H1 (cell line): ENCODE measurements at regions not wholly inside any gene's neighbourhood (a gene's known extent, or its start where the extent isn't known, plus 50 kb on each side); places are given as distances from the start of the nearest gene placed in this dataset.

Experiments
- CTCF ChIA-PET: fragments of 300-600 bp; sonication (Branson Sonifier 250); formaldehyde crosslinking; loops from one replicate; lab custom pipeline; 2021; ENCODE audit not compliant: partially characterized antibody; lab: Charles Lee
- POLR2A ChIA-PET: fragments of 300-600 bp; sonication (Branson Sonifier 250); formaldehyde crosslinking; loops from one replicate; lab custom pipeline; 2021; ENCODE audit warnings: inconsistent platforms; ENCODE audit not compliant: partially characterized antibody; lab: Charles Lee
- DNase-seq, 2 experiments: peaks; one replicate each; pipeline versions ENCODE4 v3.0.0 to v3.0.0-alpha.2; 2010 to 2022; ENCODE audit warnings: low spot score in 2 of 2, low read depth in 1 of 2, mixed read lengths in 1 of 2
- FAIRE-seq: peaks from 2 replicates; lab custom pipeline; 2011; peaks lifted over from hg19 to GRCh38; lab: Jason Lieb, UNC
- H2AFZ ChIP-seq: 2 replicates; pipeline ENCODE4 v1.8.1; 2012; ENCODE audit warnings: low read length, inconsistent platforms
- H2AK5ac ChIP-seq: 2 replicates; pipeline ENCODE4 v1.6.1; 2013; ENCODE audit warnings: low read depth, low read length
- H2BK120ac ChIP-seq: replicated peaks from 2 replicates; pipeline ENCODE3; 2013; ENCODE audit warnings: low read depth, low read length, inconsistent platforms
- H2BK12ac ChIP-seq: 2 replicates; pipeline ENCODE4 v1.6.1; 2013; ENCODE audit warnings: low read depth, low read length
- H2BK15ac ChIP-seq: 2 replicates; pipeline ENCODE4 v1.6.1; 2013; ENCODE audit warnings: low read length
- H2BK20ac ChIP-seq: 2 replicates; pipeline ENCODE4 v1.6.1; 2013; ENCODE audit warnings: low read length
- H2BK5ac ChIP-seq: 2 replicates; pipeline ENCODE4 v1.6.1; 2013; ENCODE audit warnings: low read depth, low read length
- H3K14ac ChIP-seq: 2 replicates; pipeline ENCODE4 v1.6.1; 2013; ENCODE audit warnings: inconsistent platforms; ENCODE audit not compliant: insufficient read length
- H3K18ac ChIP-seq: 2 replicates; pipeline ENCODE4 v1.6.1; 2013; ENCODE audit warnings: low read length; ENCODE audit errors: extremely low read depth
- H3K23ac ChIP-seq: 2 replicates; pipeline ENCODE4 v1.6.1; 2013; ENCODE audit warnings: inconsistent platforms; ENCODE audit not compliant: insufficient read length
- H3K23me2 ChIP-seq: 2 replicates; pipeline ENCODE4 v1.6.1; 2013; ENCODE audit warnings: low read depth, low read length
- H3K27ac ChIP-seq: 2 replicates; pipeline ENCODE4 v1.6.1; 2011; ENCODE audit warnings: low read depth, low read length, inconsistent platforms
- H3K27me3 ChIP-seq, 4 experiments: replicated peaks in 1 of 4; 1 replicate in 1 of 4; 2 replicates in 3 of 4; pipeline versions ENCODE4 v1.6.1 to v1.8.1; 2011 to 2013; ENCODE audit warnings: low read length in 3 of 4, mild to moderate bottlenecking in 3 of 4, inconsistent platforms in 2 of 4, mixed read lengths in 2 of 4, moderate library complexity in 1 of 4; ENCODE audit not compliant: control insufficient read depth in 3 of 4, insufficient read depth in 3 of 4; ENCODE audit errors: extremely low read depth in 1 of 4
- H3K36me3 ChIP-seq, 4 experiments: 2 replicates each; pipeline versions ENCODE4 v1.6.1 to v1.8.1; 2011 to 2013; ENCODE audit warnings: mild to moderate bottlenecking in 4 of 4, low read length in 3 of 4, moderate library complexity in 2 of 4, control low read depth in 1 of 4, inconsistent platforms in 1 of 4; ENCODE audit not compliant: insufficient read depth in 4 of 4, control insufficient read depth in 2 of 4
- H3K4ac ChIP-seq: replicated peaks from 2 replicates; pipeline ENCODE3; 2013; ENCODE audit warnings: low read length, low read depth, mixed read lengths, inconsistent platforms; ENCODE audit not compliant: insufficient read length
- H3K4me1 ChIP-seq, 4 experiments: replicated peaks in 1 of 4; 1 replicate in 1 of 4; 2 replicates in 3 of 4; pipeline versions ENCODE4 v1.6.1 to v1.8.1; 2011 to 2013; ENCODE audit warnings: low read length in 3 of 4, inconsistent platforms in 2 of 4, mixed read lengths in 1 of 4; ENCODE audit not compliant: insufficient read depth in 4 of 4, control insufficient read depth in 3 of 4
- H3K4me2 ChIP-seq, 2 experiments: 2 replicates each; pipeline versions ENCODE4 v1.6.1 to v1.8.1; 2011 to 2013; ENCODE audit warnings: low read depth in 2 of 2, low read length in 2 of 2, control low read depth in 1 of 2, inconsistent platforms in 1 of 2, mild to moderate bottlenecking in 1 of 2; ENCODE audit not compliant: insufficient read depth in 1 of 2
- H3K4me3 ChIP-seq, 4 experiments: fragments of 200-600, 300-600 bp in 1 of 4; sonication (generic), shearing (Covaris generic), sonication (Bioruptor Twin) in 1 of 4; 2 replicates each; pipeline versions ENCODE4 v1.5.1 to v1.8.1; 2011 to 2016; ENCODE audit warnings: low read length in 4 of 4, low read depth in 3 of 4, control low read depth in 2 of 4, inconsistent platforms in 2 of 4, mild to moderate bottlenecking in 2 of 4, mixed read lengths in 1 of 4, moderate library complexity in 1 of 4; ENCODE audit not compliant: insufficient read depth in 2 of 4; ENCODE audit errors: extremely low read depth in 1 of 4
- H3K56ac ChIP-seq: replicated peaks from 2 replicates; pipeline ENCODE3; 2013; ENCODE audit warnings: low read depth, mild to moderate bottlenecking, mixed read lengths, low read length, inconsistent platforms; ENCODE audit not compliant: insufficient read length
- H3K79me1 ChIP-seq: 2 replicates; pipeline ENCODE4 v1.6.1; 2013; ENCODE audit warnings: low read depth, low read length, control low read depth
- H3K79me2 ChIP-seq, 2 experiments: 2 replicates each; pipeline versions ENCODE4 v1.6.1 to v1.8.1; 2012 to 2013; ENCODE audit warnings: low read length in 2 of 2, mild to moderate bottlenecking in 2 of 2, inconsistent platforms in 1 of 2; ENCODE audit not compliant: insufficient read depth in 2 of 2, control insufficient read depth in 1 of 2
- H3K9ac ChIP-seq, 4 experiments: replicated peaks in 1 of 4; 1 replicate in 1 of 4; 2 replicates in 3 of 4; pipeline versions ENCODE4 v1.6.1 to v1.8.1; 2011 to 2013; ENCODE audit warnings: low read depth in 3 of 4, low read length in 3 of 4, control low read depth in 2 of 4, mild to moderate bottlenecking in 2 of 4, moderate library complexity in 2 of 4, inconsistent platforms in 1 of 4; ENCODE audit errors: extremely low read depth in 1 of 4
- H3K9me3 ChIP-seq, 2 experiments: 2 replicates each; pipeline versions ENCODE4 v1.6.1 to v1.8.1; 2012 to 2013; ENCODE audit warnings: mild to moderate bottlenecking in 2 of 2, moderate library complexity in 2 of 2, control low read depth in 1 of 2, inconsistent platforms in 1 of 2, low read depth in 1 of 2, low read length in 1 of 2, mixed read lengths in 1 of 2; ENCODE audit not compliant: insufficient read depth in 2 of 2
- H4K20me1 ChIP-seq, 2 experiments: replicated peaks in 1 of 2; 2 replicates each; pipeline versions ENCODE3 to v1.8.1; 2011 to 2013; ENCODE audit warnings: inconsistent platforms in 2 of 2, low read length in 2 of 2, mild to moderate bottlenecking in 1 of 2; ENCODE audit not compliant: insufficient read depth in 2 of 2, control insufficient read depth in 1 of 2
- H4K5ac ChIP-seq: 2 replicates; pipeline ENCODE4 v1.6.1; 2013; ENCODE audit warnings: low read length, low read depth, mixed read lengths, inconsistent platforms; ENCODE audit not compliant: insufficient read length
- H4K8ac ChIP-seq: 2 replicates; pipeline ENCODE4 v1.8.0; 2013; ENCODE audit warnings: mild to moderate bottlenecking, moderate library complexity, low read length, inconsistent platforms; ENCODE audit not compliant: insufficient read depth; ENCODE audit errors: extremely low read depth
- H4K91ac ChIP-seq: replicated peaks from 2 replicates; pipeline ENCODE3; 2013; ENCODE audit warnings: low read length, mixed read lengths, inconsistent platforms; ENCODE audit not compliant: insufficient read length
- ASH2L ChIP-seq: fragments of 200-600, 300-600 bp; sonication (generic); IDR thresholded peaks from one replicate; pipeline ENCODE4 v1.7.1; 2017; ENCODE audit warnings: low read length
- BRCA1 ChIP-seq: IDR thresholded peaks from 2 replicates; pipeline ENCODE4 v1.6.1; 2012; ENCODE audit warnings: low read depth, low read length, improper control_type of control experiment
- CBX5 ChIP-seq: fragments of 300-800, 300-1000 bp; sonication (generic); IDR thresholded peaks from 2 replicates; pipeline ENCODE4 v1.7.1; 2016; ENCODE audit warnings: antibody characterized with exemption, low read length, low read depth
- CBX8 ChIP-seq: fragments of 300-800, 300-1000 bp; sonication (generic); IDR thresholded peaks from 2 replicates; pipeline ENCODE4 v1.7.1; 2016; ENCODE audit warnings: low read depth, low read length, borderline replicate concordance
- HDAC2 ChIP-seq, 2 experiments: fragments of 300-600 bp in 1 of 2; sonication (generic) in 1 of 2; IDR thresholded peaks; 2 replicates each; pipeline ENCODE4 v1.6.1; 2011 to 2012; ENCODE audit warnings: low read depth in 2 of 2, low read length in 2 of 2, mild to moderate bottlenecking in 2 of 2, moderate library complexity in 2 of 2, borderline replicate concordance in 1 of 2, inconsistent platforms in 1 of 2
- KDM1A ChIP-seq: fragments of 200-600, 300-600 bp; sonication (generic); IDR thresholded peaks from 2 replicates; pipeline ENCODE4 v1.7.1; 2016; ENCODE audit warnings: mild to moderate bottlenecking, low read length, borderline replicate concordance
- MAFK ChIP-seq: IDR thresholded peaks from 2 replicates; pipeline ENCODE4 v1.6.1; 2012; ENCODE audit warnings: low read depth, mild to moderate bottlenecking, improper control_type of control experiment, low read length
- PHF8 ChIP-seq: fragments of 200-600 bp; sonication (generic); conservative IDR thresholded peaks from 2 replicates; pipeline ENCODE4 v1.7.1; 2012; ENCODE audit warnings: low read depth, mild to moderate bottlenecking, inconsistent platforms, low read length, moderate library complexity
- SAP30 ChIP-seq: fragments of 300-600 bp; sonication (generic); IDR thresholded peaks from 2 replicates; pipeline ENCODE4 v1.7.1; 2012; ENCODE audit warnings: low read length, moderate library complexity, mild to moderate bottlenecking, inconsistent platforms; ENCODE audit not compliant: insufficient read depth, insufficient replicate concordance
- SP1 ChIP-seq: IDR thresholded peaks from 2 replicates; pipeline ENCODE4 v1.6.1; 2011; ENCODE audit warnings: low read depth, low read length
- TAF1 ChIP-seq: IDR thresholded peaks from 2 replicates; pipeline ENCODE4 v1.6.1; 2011; ENCODE audit warnings: mild to moderate bottlenecking, low read depth, low read length
- TEAD4 ChIP-seq: IDR thresholded peaks from 2 replicates; pipeline ENCODE4 v1.6.1; 2012; ENCODE audit warnings: low read depth, low read length, inconsistent platforms, mixed read lengths
- WGBS, 2 experiments: shearing (Covaris generic) in 1 of 2; methylation state at CpG; one replicate each; pipeline versions ENCODE4 v1.1.6 to v1.1.7; 2013 to 2015; ENCODE audit warnings: low lambda C conversion rate in 2 of 2, mixed read lengths in 2 of 2, inconsistent platforms in 1 of 2, low coverage in 1 of 2, missing lambda C conversion rate in 1 of 2; ENCODE audit not compliant: insufficient replicate concordance in 2 of 2, insufficient coverage in 1 of 2, insufficient read length in 1 of 2; ENCODE audit errors: extremely low coverage in 1 of 2, missing lambda C conversion rate in 1 of 2; 5-methylcytosine and 5-hydroxymethylcytosine counted together
- TF ChIP-seq, protein P1 (sequence below): IDR thresholded peaks from 2 replicates; pipeline ENCODE4 v1.6.1; 2011; ENCODE audit warnings: low read depth, mild to moderate bottlenecking, low read length; ENCODE audit not compliant: insufficient read depth

DNA sequence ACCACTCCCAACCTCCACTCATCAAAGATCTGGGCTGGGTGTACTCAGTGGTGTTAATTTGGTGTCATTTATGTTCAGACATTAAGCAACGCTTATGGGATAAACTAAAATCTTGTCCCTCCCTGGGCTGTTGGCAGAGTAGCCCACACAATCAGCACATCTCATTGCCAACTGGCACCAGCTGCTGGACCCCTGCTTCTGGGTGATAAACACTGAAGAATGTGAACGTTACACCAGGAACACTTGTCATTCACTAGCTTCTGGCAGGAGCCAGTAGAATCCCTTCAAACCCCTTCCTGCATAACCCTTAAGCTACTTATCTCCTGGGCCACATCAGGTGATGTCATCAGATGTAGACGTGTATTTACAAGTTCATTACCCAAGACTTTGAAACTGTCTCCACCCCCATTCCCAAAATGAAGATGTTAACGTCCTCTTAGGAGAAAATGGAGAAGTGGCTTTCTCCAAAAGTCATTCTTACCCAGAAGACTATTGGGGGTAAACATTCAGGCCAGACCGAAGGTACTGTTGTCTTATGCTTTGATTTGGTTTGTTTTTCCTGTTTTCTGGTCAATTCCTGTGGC is 107.8 kb upstream of the CD93 start:
- H3K27me3 ChIP-seq = no peaks in the 10 kb centered on the region
- H4K91ac ChIP-seq = no peak overlapping the region
- FAIRE-seq (no peak), DNase-seq (no peak)
- H2BK15ac ChIP-seq = no peak overlapping the region
- H3K79me1 ChIP-seq = no peaks in the 10 kb centered on the region
- no peak overlapping the region for H2AFZ ChIP-seq
- H2AK5ac ChIP-seq = no peak overlapping the region
- no peak overlapping the region for H3K9ac ChIP-seq
- H2BK12ac ChIP-seq = no peak overlapping the region
- H3K23ac ChIP-seq = no peak overlapping the region
- no peak overlapping the region for H4K8ac ChIP-seq
- no peak overlapping the region for H2BK120ac ChIP-seq
- no peaks in the 10 kb centered on the region for H3K4me1 ChIP-seq
- H2BK5ac ChIP-seq = no peak overlapping the region
- H3K36me3 ChIP-seq = no peaks in the 10 kb centered on the region
- H4K5ac ChIP-seq = no peak overlapping the region
- H3K14ac ChIP-seq = no peak overlapping the region
- no peak overlapping the region for H3K27ac ChIP-seq
- H3K9me3 ChIP-seq = no peaks in the 10 kb centered on the region
- 84% methylated on average over 5 of the region's 5 CpGs; no CpG with 5 or more reads in 1 of the 2 experiments for WGBS, 2 experiments
- H3K4me3 ChIP-seq = no peak overlapping the region
- no peak overlapping the region for H3K56ac ChIP-seq
- ChIA-PET POLR2A (no interaction called here), CTCF (interaction anchor here (1.0 to 1.3 kb wide), 2 partner anchors 87 to 147 kb away, joined by 3 read pairs; no protein-coding TSS in a partner anchor)
- H3K79me2 ChIP-seq = 0 out of 4 replicates have a peak, but pooled peaks cover 0 to under 1% of the 10 kb centered on the region in 2 experiments
- H4K20me1 ChIP-seq = peaks cover 0 to 1% of the 10 kb centered on the region in 2 experiments
- no peak overlapping the region for H2BK20ac ChIP-seq
- peaks cover 3% of the 10 kb centered on the region; the same call in 1 of the 2 replicates for H3K23me2 ChIP-seq
- no peak overlapping the region for H3K18ac ChIP-seq
- H3K4me2 ChIP-seq = no peak overlapping the region
- no peak overlapping the region for H3K4ac ChIP-seq
- TF ChIP-seq CBX8 (no peak), CBX5 (no peak), SAP30 (no peak), HDAC2 (IDR thresholded peaks at IDR 0.05; ENCODE audit: borderline replicate concordance in 1 of 2, low read depth in 2 of 2, low read length in 2 of 2) (no peak), PHF8 (no peak), SP1 (no peak), TAF1 (no peak), KDM1A (no peak), ASH2L (no peak), TEAD4 (no peak), MAFK (no peak), BRCA1 (no peak)
- TF ChIP-seq, protein P1, sequence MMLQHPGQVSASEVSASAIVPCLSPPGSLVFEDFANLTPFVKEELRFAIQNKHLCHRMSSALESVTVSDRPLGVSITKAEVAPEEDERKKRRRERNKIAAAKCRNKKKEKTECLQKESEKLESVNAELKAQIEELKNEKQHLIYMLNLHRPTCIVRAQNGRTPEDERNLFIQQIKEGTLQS = no peak
